HG02870 (cell line): ENCODE measurements at regions not wholly inside any gene's neighbourhood (a gene's known extent, or its start where the extent isn't known, plus 50 kb on each side); places are given as distances from the start of the nearest gene placed in this dataset.
"Not testable (repeated sequence)": the region's sequence is repeated elsewhere in the genome, so short reads cannot be mapped to it uniquely, and the experiment has no call there.

Source experiments
- ATAC-seq: cut with Tn5 transposase; IDR thresholded peaks from one replicate; pipeline ENCODE4 v1.9.1; 2021; ENCODE audit warnings: mild to moderate bottlenecking, moderate library complexity; ENCODE audit not compliant: unreplicated experiment

DNA sequence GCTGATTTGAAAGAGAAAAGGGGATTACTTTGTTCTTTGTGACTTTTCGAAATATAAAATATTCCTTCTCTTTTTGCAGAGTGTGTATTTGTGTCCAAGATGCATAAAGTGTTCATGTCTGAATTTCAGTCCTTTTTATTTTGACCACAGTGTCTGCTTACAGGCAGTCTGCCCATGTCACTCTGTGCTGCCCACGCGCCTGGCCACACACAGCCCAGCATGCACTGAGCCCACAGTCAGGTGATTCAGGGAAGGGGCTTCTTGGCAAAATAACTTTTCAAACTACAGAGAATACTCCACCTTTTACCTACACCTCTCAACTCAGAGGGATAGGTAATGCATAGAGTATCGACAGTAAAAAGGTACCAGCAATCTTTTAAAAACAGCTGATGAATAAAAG, 142.5 kb upstream of the TRPC4 start:
- no peak for ATAC-seq

DNA sequence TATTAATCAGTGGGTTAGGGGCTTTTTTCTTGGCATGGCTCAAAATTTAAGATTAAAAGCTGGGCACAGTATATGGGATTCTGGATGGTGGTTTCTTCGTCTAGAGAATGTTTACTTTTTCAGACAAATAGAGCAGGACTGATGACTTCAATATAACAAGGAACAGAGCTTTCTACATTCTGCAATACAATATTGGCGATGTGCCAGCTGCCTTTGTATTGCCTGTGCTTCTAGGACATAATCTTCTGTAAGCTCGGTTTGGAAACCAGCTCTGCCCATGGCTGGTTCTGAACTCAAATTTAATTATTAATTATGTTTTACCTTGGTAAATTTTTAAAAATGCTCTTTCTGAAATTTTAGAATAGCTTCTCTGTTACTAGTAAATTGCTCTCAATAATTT, 139.1 kb upstream of the TRPC4 start:
- no peak for ATAC-seq

DNA sequence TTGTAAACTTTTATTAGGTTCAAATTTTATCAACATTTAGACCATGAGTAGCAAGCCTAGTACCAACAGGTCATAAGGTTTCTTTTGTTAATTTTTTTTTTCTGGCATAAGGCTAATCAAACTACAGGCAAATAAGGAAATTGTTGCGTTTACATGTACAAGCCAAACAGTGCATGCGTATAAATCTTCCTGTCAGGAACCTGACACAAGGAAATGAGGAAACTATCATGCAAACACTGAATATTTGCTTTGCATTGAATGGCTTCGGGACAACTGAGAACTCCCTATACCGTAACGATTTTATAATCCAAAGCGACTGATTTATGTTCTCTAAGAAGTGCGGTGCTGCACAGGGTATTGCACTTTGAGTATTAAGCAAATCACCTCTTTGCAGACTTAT, 133.0 kb upstream of the TRPC4 start:
- no peak for ATAC-seq

DNA sequence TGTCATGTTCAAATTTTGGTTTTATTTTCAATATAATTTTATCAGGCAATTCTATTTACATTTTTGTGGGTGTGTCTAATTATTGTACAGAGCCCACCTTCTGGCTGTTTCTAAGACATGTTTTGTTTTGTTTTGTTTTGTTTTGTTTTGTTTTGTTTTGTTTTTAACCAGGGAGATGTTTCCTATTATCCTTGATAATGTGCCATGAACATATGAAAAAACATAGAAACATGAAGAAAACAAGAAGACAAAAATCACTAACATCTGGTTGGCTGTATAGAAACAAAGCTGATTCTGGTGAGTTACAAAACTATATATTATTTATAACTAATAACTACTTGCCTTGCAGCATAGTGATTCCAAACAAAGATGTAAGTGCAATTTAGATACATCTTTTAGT, 128.1 kb upstream of the TRPC4 start:
- ATAC-seq: no peak

DNA sequence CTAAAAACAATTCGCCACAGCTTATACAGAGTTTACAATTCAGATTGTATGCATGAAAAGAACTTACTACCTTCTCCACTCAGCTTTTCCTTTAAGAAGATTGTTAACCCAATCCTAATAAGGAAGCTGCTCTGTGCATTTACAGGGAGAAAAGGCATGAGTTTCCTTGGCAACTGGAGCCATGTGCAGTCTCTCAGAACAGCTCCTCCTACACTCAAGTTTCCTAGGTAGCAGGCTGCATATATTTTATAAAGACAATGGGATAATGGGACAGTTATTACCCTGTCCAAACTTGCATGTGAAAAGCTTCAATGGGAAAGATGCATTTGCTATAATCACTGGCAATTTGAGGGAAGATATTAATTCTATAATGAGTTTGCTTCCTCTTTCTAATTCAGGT, 125.5 kb upstream of the TRPC4 start:
- no peak for ATAC-seq

DNA sequence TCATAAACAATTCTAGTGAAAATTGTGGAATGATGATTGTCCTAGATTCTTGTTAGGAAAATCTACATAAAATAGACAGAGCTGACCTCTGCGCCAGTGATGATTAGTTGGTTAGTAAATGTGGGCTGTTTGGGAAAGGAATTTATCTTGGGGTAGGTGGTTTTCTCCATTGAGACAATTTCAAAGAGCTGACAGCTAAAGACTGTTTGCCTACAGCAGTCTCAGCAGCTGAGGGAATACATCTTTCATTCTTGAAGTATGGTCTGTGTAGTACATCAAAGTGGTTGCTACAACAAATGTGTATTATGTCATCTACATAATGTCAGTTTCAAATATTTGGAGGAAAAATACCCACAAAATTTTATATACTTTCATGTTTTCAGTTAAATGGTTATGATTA, 117.2 kb upstream of the TRPC4 start:
- ATAC-seq: no peak

DNA sequence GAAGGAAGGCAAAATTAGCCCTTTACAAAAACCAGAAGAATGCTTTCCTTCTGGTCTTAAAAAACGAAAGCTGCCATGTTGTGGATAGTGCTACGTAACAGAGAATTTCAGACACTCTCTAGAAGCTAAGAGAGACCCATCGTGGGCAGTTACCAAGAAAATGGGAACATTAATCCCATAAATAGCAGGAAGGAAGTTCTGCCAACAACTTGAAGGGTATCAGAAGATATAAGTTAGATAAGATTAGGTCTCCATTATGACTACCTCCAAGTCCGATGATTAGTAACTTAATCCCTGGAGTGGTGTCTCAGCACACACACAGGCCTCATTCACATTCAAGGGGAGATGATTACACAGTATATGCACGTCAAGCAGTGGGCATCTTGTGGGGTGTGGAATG, 115.7 kb upstream of the TRPC4 start:
- no peak for ATAC-seq

DNA sequence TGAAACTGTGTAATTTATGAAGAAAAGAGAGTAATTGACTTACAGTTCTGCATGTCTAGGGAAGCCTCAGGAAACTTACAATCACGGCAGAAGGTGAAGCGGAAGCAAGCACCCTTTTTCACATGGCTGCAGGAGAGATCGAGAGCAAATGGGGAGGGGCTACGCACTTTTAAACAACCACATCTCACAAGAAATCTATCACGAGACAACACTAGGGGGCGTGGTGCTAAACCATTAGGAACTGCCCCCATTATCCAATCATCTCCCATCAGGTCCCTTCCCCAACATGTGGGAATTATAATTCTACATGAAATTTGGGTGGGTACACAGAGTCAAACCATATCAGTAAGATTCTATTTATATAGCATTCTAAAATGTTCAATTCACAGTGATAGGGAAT, 114.8 kb upstream of the TRPC4 start:
- no peak for ATAC-seq

DNA sequence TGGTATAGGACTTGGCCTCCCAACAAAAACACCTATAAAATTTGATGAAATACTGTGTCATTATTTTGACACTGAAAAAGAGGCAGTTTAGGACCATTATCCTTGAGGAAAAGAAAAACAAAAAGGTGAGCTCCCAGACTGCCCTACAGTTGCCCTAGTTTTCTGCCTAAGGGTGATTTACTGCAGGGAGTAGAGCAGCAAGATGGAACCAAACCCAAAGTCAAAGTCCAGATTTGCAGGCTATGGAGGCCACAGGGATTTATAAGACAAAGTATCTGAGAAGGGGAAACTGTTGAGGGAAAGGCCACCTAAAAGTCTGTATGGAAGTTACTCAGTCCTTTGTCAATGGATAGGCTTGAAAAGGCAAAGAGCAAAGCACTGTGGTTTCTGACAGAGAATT, 112.4 kb upstream of the TRPC4 start:
- ATAC-seq: no peak

DNA sequence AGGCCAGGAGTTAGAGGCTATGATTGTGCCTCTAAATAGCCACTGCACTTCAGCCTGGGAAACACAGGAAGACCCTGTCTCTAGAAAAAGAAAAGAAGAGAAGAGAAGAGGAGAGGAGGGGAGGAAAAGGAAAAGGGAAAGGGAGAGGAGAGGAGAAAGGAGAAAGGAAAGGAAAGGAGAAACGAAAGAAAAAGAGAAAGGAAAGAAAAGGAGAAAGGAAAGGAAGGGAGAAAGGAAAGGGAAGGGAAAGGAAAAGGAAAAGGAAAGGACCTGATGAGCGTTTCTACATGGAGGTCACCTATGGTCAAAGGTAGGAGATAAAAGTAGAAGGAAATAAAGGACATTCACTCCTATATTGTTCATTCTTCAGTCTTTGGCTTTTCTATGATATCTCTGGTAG, 109.1 kb upstream of the TRPC4 start:
- ATAC-seq: no peak

DNA sequence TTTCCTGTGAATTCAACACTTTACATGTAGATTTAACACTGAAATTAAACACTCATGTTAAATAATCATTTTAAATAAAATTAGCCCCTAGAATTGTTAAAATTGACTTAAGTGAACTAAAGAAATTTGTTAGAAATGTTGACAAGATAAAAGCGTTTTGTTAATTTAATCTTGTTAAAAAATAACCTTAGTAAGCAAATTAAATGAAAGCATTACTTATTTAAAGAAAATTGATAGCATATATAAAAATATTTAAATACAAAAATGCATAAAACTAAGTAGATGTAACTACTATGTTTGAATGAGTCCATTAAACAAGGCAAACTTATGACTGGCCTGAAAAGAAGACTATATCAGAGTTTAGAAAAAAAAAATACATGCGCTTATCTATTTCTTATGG, 99.0 kb upstream of the TRPC4 start:
- ATAC-seq: no peak

DNA sequence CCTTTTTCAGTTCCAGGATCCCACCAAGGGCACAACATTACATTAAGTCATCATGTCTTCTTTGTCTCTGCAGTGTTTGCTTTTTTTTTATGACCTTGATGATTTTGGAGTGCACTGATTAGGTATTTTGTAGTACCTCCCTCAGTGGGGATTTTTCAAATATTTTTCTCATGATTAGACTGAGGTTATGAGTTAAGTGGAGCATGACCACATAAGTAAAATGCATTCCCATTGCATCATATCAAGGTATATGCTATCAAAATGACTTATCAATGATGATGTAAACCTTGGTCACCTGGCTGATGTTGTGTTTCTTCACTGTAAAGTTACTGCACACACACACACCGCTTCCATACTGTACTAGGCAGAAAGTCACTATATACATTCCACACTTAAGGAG, 96.7 kb upstream of the TRPC4 start:
- no peak for ATAC-seq

DNA sequence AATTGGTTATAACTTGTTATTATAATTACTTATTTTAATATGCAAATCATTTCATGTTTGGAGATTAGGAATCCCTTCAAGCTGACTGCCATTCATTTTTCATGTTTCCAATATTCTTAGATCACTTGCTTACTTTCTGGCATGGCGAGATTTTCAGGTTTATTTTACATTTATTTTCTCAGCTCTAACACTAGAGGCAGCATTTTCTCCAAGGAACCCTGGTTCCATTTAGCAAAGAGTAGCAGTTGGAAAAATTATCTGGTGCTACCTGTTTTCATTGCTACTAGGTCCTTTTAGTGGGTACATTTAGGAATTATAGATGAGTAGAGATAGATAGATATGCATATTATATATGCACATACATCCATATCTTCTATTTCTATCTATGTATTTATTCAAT, 90.9 kb upstream of the TRPC4 start:
- no peak for ATAC-seq

DNA sequence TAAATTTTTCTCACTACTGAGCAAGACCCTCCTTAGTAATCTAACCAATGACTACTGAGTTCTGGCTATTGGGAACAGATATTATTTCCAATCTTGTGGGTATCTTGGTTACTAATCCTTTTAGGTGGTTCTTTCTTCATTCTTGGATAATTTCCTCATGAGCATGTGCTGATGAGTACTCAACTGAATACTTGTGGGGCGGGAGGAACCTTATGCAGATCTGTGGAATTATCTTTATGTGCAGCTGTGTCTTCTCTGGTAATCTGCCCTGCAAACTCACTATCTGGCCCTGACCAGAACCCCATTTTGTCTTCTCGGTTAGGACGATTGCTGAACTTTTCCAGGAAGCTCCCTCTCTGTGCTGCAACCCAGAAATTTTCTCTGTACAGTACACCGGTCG, 89.7 kb upstream of the TRPC4 start:
- no peak for ATAC-seq

DNA sequence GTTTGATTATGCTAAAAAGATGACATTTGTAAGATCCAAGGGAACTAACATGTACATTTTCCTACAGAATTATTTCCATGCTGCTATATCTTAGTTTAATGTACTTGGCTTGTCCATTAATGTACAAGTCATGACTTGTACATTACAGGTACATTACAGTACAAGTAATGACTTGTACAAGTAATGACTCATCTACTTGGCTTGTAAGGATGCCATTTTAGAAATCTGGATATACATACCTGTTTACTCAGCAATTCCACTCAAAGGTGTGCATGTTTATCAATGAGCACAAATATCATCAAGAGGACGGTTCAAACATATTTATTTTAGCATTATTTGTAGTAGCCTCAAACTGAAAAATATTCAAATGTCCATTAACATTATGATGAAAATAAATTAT, 87.0 kb upstream of the TRPC4 start:
- no peak for ATAC-seq

DNA sequence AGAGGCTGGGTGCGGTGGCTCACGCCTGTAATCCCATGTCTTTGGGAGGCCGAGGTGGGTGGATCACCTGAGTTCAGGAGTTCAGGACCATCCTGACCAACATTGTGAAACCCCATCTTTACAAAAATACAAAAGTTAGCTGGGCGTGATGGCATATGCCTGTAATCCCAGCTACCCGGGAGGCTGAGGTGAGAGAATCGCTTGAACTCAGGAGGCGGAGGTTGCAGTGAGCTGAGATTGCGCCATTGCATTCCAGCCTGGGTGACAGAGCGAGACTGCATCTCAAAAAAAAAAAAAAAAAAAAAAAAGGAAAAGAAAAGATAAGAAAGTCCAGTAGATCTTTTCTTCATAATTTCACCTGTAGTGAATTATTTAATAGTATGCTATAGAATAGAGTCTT, 85.0 kb upstream of the TRPC4 start:
- ATAC-seq: not testable (repeated sequence)

DNA sequence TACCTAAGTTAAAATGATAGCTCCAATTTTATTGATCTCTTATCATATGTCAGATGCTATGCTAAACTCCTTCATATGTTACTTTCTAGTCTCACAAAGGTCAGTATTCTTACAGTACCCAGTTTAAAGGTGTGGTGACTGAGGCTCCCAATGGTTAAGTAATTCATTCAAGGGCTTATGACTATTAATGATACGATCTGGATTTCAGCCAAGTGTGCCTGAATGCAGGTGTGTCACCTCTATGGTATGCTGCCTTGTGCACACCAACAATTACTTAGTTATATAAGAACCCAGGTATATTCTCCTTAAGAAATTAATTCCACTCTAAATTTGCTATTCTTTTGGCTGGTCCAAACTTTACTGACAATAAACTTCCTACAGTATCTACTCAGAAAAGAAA, 84.6 kb upstream of the TRPC4 start:
- no peak for ATAC-seq

DNA sequence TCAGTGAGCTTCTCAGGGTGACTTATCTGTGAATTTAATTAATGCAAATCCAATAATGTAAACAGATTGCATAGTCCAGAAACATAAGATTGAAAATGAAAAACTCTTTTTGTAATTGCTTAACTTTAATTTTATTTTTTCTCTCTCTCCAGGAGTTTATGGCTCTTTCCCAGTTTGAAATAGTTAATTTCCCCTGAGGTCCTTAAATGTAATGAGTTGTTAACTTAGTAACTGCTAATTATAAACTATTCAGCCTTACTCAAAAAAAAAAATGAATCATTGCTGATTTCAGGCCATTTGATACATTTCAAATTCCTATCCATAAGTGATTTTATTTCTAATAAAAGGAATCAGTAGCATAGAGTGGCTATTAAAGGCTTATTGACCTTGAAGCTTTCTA, 84.1 kb upstream of the TRPC4 start:
- no peak for ATAC-seq

DNA sequence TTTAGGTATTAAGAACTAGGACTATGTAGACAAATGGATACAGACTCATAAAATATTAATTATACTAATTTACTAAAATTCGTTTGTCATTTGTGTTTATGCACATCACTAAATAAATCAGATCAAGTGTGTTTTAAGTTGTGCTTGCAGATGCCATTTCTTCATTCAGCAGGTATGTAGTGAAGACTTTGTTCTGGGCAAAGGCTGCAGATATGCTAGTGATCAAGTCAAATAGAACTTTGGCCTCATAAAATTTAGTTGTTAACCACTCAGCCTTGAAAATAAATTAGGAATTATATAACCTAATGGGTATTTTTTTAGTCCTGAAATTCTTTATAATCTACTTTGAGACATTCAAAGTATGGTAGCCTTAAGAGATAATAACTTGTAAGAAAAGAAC, 80.4 kb upstream of the TRPC4 start:
- no peak for ATAC-seq

DNA sequence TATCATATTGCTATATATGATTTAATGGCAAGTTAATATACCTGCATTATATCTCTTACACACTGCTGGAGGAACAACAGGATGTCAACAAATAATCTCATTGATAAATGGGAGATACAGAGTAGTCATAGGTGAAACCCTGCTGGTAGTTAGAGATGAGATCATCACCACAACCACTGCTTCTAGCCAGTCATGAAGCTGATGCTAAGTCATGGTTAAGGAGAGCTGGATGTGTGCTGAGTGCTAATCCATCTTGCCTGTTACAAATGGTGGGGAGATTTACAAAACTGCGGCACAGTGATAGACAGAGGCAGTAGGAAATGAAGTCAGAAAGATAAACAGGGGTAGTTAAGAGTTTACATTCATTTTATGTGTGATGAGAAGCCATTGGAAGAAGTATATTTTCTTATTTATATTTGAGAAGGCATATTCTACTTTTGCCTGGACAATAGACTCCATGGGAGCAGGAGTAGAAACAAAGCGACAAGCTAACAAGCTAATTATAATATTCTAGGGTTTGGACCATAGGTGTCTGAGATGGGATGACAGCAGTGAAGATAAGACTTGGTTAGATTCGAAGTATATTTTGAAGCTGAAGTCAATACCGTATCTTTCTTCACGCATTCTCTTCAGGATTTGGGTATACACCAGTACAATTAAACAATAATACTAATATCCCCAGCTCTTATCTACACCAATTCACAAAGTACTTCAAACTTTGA, 78.0 kb upstream of the TRPC4 start:
- ATAC-seq: no peak

DNA sequence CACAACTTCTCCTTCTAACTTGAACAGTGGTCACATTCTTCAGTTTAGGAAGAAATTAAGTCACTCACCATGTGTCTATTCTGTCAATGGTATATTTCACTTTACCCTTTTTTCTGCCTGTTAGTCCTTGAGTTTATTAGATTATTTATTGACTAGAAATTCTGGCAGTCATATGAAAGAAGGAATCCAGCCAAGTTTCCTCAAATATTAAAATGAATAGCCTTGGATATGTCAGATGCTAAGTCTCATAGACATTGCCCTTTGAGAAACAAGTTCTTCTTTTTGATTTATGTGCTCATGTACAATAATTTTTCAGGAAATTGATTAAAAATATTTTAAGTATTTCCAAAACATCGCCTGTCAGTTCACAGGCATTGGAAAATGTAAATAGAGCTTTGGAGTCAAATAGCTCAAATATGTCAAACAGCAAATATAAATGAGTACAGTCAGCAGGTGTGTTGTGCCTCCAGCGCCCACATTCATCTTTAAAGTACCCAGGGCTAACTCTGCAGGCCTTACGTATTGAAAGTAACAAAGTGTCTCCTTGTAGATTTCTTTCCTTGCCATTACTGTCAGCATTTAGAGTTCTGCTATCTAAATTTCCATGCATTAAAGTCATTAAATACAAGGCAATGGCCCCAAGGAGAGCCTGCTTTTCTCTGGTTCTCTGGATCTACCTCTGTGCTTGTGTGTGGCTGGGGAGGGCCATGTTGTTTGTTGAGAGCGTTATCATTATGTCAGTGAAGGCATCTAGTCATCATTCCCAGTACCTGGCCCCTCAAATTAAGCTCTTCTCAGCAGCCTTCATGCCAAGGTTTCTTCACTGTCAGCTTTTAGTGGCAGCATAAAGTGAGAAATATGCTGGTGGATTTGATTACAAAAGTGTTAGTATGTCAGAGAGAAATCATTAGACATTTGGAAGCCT, 76.3 kb upstream of the TRPC4 start:
- ATAC-seq: no peak

DNA sequence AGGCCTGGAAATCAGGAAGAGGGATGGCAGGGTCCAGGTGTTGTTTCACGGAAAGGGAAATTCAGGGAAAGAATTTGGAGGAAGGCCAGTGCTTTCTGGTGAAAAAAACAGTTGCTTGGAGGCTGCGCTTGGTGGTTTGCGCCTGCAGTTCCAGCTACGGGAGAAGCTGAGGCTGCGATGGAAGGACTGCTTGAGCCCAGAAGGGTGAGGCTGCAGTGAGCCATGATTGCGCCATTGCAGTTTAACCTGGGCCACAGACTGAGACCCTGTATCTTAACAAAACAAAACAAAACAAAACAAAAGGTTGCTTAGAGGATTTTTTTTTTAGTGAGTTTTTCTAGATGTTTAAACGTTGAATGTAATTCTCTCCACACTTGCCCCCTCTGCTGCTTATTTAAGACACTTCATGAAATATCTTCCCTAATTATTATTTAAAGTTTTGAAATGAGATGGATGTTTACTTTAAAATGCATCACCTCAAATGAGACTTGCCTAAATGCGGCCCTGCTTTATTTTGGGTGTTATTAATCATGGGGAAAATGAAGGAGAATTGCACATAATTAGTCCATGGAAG, 75.4 kb upstream of the TRPC4 start:
- ATAC-seq: no peak
